GM13976 (cell line): ENCODE measurements at regions not wholly inside any gene's neighbourhood (a gene's known extent, or its start where the extent isn't known, plus 50 kb on each side); places are given as distances from the start of the nearest gene placed in this dataset.

Experiments used
- DNase-seq: peaks from one replicate; pipeline ENCODE4 v3.0.0; 2012; ENCODE audit warnings: low spot score
- CTCF ChIP-seq: IDR thresholded peaks from 2 replicates; pipeline ENCODE4 v1.5.1; 2012; ENCODE audit warnings: borderline replicate concordance, mild to moderate bottlenecking; ENCODE audit not compliant: insufficient read depth; ENCODE audit errors: extremely low read depth, missing control alignments, control extremely low read depth
- in situ Hi-C: fragments of 300-500 bp; cut with MboI; formaldehyde crosslinking; loops from one replicate; pipeline ENCODE4 v1.12.0; 2022; ENCODE audit warnings: low sequenced_read_pairs, mixed read lengths, inconsistent platforms; ENCODE audit not compliant: unreplicated experiment

GRCh38 chr2:195006856-195007255 is 650.2 kb upstream of the SLC39A10 start:
- in situ Hi-C loops = no loop called here
- no peak for TF ChIP-seq CTCF
- DNase-seq = no peak

GRCh38 chr2:195003881-195004471 is 653.0 kb upstream of the SLC39A10 start:
- TF ChIP-seq CTCF = no peak
- no peak for DNase-seq
- in situ Hi-C loops = no loop called here

- no peak for TF ChIP-seq CTCF
- in situ Hi-C loops = no loop called here
- DNase-seq = no peak
Observed at GRCh38 chr2:195001924-195002323, 655.1 kb upstream of the SLC39A10 start.

GRCh38 chr2:194999771-195000170 is 657.3 kb upstream of the SLC39A10 start:
- DNase-seq = no peak
- no peak for TF ChIP-seq CTCF
- in situ Hi-C loops = no loop called here

- no peak for DNase-seq
- in situ Hi-C loops = no loop called here
- no peak for TF ChIP-seq CTCF
Observed at GRCh38 chr2:194992648-194993047, 664.4 kb upstream of the SLC39A10 start.

GRCh38 chr2:194985258-194985657 is 671.8 kb upstream of the SLC39A10 start:
- TF ChIP-seq CTCF = no peak
- in situ Hi-C loops = no loop called here
- DNase-seq = no peak
